CD4-positive, CD25-positive, alpha-beta regulatory T cell (primary cell): ENCODE measurements at regions not wholly inside any gene's neighbourhood (a gene's known extent, or its start where the extent isn't known, plus 50 kb on each side); places are given as distances from the start of the nearest gene placed in this dataset.
"Not testable (repeated sequence)": the region's sequence is repeated elsewhere in the genome, so short reads cannot be mapped to it uniquely, and the experiment has no call there.

Experiments used
- ATAC-seq, 2 donors: fragments of 150-1000 bp; cut with Tn5 transposase; one replicate each; pipeline ENCODE4 v1.10.0; 2021; ENCODE audit warnings: low read depth in 2 of 2, moderate number of reproducible peaks in 2 of 2, moderate library complexity in 1 of 2
- DNase-seq, 3 donors: peaks; one replicate each; pipeline versions ENCODE4 v3.0.0 to v3.0.0-alpha.2; 2012 to 2022; ENCODE audit warnings: mixed read lengths in 1 of 3
- H3K27ac ChIP-seq: one replicate; pipeline ENCODE4 v1.7.0; 2013; ENCODE audit warnings: mild to moderate bottlenecking, low read length; ENCODE audit not compliant: insufficient read depth, poor library complexity, severe bottlenecking
- H3K27me3 ChIP-seq: one replicate; pipeline ENCODE4 v1.7.0; 2013; ENCODE audit warnings: low read length; ENCODE audit not compliant: control insufficient read depth, insufficient read depth
- H3K36me3 ChIP-seq: one replicate; pipeline ENCODE4 v1.7.0; 2013; ENCODE audit warnings: mild to moderate bottlenecking, low read length, moderate library complexity; ENCODE audit not compliant: control insufficient read depth, insufficient read depth
- H3K4me1 ChIP-seq: 2 replicates; pipeline ENCODE4 v1.7.0; 2013; ENCODE audit warnings: mild to moderate bottlenecking, low read length; ENCODE audit not compliant: insufficient read depth, control insufficient read depth, poor library complexity, severe bottlenecking
- H3K4me3 ChIP-seq: one replicate; pipeline ENCODE4 v1.7.0; 2013; ENCODE audit warnings: low read depth, mild to moderate bottlenecking, low read length, moderate library complexity
- H3K9me3 ChIP-seq, 2 experiments: 1 replicate in 1 of 2; 2 replicates in 1 of 2; pipeline ENCODE4 v1.7.0; 2013; ENCODE audit warnings: low read length in 2 of 2, mild to moderate bottlenecking in 1 of 2, moderate library complexity in 1 of 2; ENCODE audit not compliant: control insufficient read depth in 2 of 2
- H3K27ac Mint-ChIP-seq, 3 donors: one replicate each; pipeline ENCODE4 v1.8.0; 2020 to 2022; ENCODE audit warnings: mild to moderate bottlenecking in 3 of 3, mixed read lengths in 3 of 3, moderate library complexity in 2 of 3
- H3K27me3 Mint-ChIP-seq: one replicate; pipeline ENCODE4 v1.8.0; 2022; ENCODE audit warnings: mild to moderate bottlenecking, mixed read lengths
- H3K36me3 Mint-ChIP-seq: one replicate; pipeline ENCODE4 v1.8.0; 2020; ENCODE audit warnings: mixed read lengths
- H3K4me1 Mint-ChIP-seq, 4 donors: one replicate each; pipeline ENCODE4 v1.8.0; 2020 to 2022; ENCODE audit warnings: mixed read lengths in 4 of 4, mild to moderate bottlenecking in 1 of 4
- H3K4me3 Mint-ChIP-seq, 4 donors: one replicate each; pipeline ENCODE4 v1.8.0; 2020 to 2022; ENCODE audit warnings: mild to moderate bottlenecking in 4 of 4, mixed read lengths in 4 of 4, moderate library complexity in 3 of 4
- H3K9me3 Mint-ChIP-seq, 7 donors: one replicate each; pipeline ENCODE4 v1.8.0; 2020 to 2022; ENCODE audit warnings: mixed read lengths in 7 of 7, mild to moderate bottlenecking in 3 of 7, moderate library complexity in 2 of 7

DNA sequence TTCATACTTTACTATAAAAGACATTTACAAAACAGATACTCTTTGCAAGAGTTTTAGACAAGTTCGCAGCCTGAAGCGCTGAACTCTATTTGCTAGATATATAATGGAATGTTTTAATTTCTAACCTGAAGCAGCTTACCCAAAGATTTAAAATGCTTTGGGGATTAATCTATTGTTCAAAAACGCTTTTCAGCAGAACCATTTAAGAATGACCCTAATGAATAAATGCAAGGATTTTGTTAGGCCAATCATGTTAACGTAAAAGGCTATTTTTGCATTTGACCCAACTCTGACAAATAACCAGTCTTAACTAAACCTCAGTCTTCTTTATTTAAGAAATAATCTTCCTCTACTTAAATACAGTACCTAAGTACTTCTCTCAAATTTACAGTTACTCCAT is 406.7 kb upstream of the POT1 start:
- H3K27me3 ChIP-seq = no peaks in the 10 kb centered on the region
- no peaks in the 10 kb centered on the region for H3K4me1 ChIP-seq
- H3K9me3 ChIP-seq = no peaks in the 10 kb centered on the region
- Mint-ChIP-seq H3K36me3 (no peaks in the 10 kb centered on the region), H3K27me3 (no peaks in the 10 kb centered on the region), H3K4me3 (no peak overlapping the region), H3K27ac (no peak overlapping the region), H3K9me3 (peaks cover 0 to 16% (median 7%) of the 10 kb centered on the region in 7 donors), H3K4me1 (no peaks in the 10 kb centered on the region)
- DNase-seq (no peak), ATAC-seq (no peak)
- no peak overlapping the region for H3K27ac ChIP-seq
- H3K4me3 ChIP-seq = no peak overlapping the region
- no peaks in the 10 kb centered on the region for H3K36me3 ChIP-seq

DNA sequence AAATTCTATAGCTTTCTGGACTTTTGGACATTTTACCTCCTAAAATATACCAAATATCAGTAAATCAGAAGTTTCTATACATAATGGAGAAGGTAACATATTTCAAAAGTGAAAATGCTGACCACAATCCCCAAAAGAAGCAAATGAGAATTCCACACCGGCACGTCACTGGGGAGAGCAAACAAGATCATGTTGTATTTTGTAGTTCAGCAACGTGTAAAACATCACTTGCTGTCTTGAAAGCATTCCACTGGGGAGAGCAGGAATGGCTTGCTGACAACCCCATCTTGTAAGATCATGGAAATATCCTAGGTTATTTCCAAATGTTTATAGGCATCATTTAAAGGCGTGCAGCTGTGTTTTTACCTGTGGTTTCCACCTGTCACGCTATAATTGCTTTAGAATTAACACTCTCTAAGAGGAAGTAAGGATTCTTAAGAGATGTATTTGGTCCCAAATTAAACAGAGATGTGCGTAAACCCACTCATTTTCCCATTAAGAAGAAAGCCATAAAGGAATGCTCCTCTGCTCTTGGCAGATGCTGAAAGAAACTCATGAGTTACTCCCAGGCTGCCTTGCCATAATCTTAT is 397.1 kb upstream of the POT1 start:
- Histone ChIP-seq H3K27ac (no peak overlapping the region), H3K4me3 (no peak overlapping the region), H3K9me3 (no peaks in the 10 kb centered on the region), H3K4me1 (no peaks in the 10 kb centered on the region), H3K36me3 (no peaks in the 10 kb centered on the region), H3K27me3 (no peaks in the 10 kb centered on the region)
- no peak overlapping the region for H3K4me3 Mint-ChIP-seq
- no peaks in the 10 kb centered on the region for H3K36me3 Mint-ChIP-seq
- peaks cover 0 to 14% (median 4%) of the 10 kb centered on the region in 7 donors for H3K9me3 Mint-ChIP-seq
- DNase-seq = no peak
- no peak for ATAC-seq
- no peaks in the 10 kb centered on the region for H3K27me3 Mint-ChIP-seq
- no peaks in the 10 kb centered on the region for H3K4me1 Mint-ChIP-seq
- H3K27ac Mint-ChIP-seq = no peak overlapping the region

DNA sequence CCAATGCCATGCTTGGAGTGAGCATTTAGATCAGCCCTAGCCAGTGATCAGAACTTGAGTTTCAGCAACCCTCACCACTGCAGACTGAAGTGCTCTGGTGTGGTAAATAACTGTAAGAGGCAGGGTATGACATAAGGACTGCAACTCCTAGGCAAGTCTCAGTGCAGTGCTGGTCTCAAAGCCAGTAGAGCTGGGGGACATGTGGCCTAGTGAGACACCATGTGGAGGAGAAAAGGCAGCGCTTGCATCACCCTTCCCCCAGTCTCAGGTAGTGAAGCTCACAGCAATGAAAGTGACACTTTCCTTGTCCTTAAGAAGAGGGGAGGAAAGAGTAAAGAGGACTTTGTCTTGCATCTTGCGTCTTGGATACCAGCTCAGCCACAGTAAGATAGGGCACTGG is 386.8 kb upstream of the POT1 start:
- Mint-ChIP-seq H3K4me1 (no peaks in the 10 kb centered on the region), H3K27ac (no peak overlapping the region), H3K9me3 (peaks cover 0 to 10% (median 5%) of the 10 kb centered on the region in 7 donors), H3K4me3 (no peak overlapping the region), H3K27me3 (no peaks in the 10 kb centered on the region), H3K36me3 (no peaks in the 10 kb centered on the region)
- Histone ChIP-seq H3K4me3 (no peak overlapping the region), H3K36me3 (no peaks in the 10 kb centered on the region), H3K27me3 (no peaks in the 10 kb centered on the region), H3K9me3 (peaks cover 0 to 1% of the 10 kb centered on the region in 2 experiments), H3K4me1 (no peaks in the 10 kb centered on the region), H3K27ac (no peak overlapping the region)
- ATAC-seq = no peak
- no peak for DNase-seq

DNA sequence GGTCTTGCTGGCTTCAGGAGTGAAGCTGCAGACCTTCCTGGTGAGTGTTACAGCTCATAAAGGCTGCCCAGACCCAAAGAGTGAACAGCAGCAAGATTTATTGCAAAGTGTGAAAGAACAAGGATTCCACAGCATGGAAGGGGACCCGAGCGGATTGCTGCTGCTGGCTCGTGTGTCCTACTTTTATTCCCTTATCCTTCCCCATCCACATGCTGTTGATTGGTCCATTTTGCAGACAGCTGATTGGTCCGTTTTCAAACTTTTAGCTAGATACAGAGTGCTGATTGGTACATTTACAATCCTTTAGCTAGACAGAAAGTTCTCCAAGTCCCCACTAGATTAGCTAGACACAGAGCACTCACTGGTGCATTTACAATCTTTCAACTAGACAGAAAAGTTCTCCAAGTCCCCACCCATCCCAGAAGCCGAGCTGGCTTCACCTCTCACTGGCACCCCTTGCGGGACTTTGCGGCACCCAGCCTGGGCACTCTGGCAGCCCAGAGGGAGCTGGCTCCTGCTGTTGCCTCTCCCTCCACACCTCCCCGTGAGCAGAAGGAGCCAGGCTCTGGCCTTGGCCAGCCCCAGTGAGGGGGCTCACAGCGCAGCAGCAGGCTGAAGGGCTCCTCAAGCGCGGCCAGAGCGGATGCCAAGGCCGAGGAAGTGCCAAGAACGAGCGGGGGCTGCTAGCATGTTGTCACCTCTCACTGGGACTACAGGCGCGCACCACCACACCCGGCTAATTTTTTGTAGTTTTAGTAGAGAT is 369.6 kb upstream of the POT1 start:
- no peaks in the 10 kb centered on the region for H3K36me3 ChIP-seq
- no peak overlapping the region for H3K27ac ChIP-seq
- Mint-ChIP-seq H3K27ac (no peak overlapping the region), H3K4me1 (no peaks in the 10 kb centered on the region), H3K36me3 (no peaks in the 10 kb centered on the region), H3K4me3 (no peak overlapping the region), H3K9me3 (peaks cover 0 to 12% (median 4%) of the 10 kb centered on the region in 7 donors), H3K27me3 (no peaks in the 10 kb centered on the region)
- no peaks in the 10 kb centered on the region for H3K4me1 ChIP-seq
- no peak overlapping the region for H3K4me3 ChIP-seq
- ATAC-seq (no peak), DNase-seq (no peak)
- H3K27me3 ChIP-seq = no peaks in the 10 kb centered on the region
- H3K9me3 ChIP-seq = peaks cover 0 to 5% of the 10 kb centered on the region in 2 experiments

DNA sequence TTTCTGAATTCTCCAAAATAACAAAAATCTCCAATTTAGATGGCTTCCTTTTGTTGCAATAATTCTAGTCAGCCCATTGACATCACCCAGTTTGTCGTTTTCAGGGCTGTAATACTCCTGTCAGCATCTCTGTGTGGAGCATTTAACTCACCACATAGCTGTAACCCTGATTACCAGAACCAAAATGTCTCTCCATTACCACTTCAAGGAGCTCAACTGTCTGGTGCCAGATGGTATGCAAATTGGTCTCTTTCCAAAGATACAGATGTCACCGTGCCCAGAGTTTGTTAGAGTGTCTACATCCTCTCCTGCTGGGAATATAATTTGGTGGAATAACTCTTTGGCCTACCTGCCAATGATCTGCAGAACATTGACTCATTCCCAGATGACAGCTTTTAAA is 350.3 kb upstream of the POT1 start:
- Mint-ChIP-seq H3K4me3 (no peak overlapping the region), H3K4me1 (no peaks in the 10 kb centered on the region)

DNA sequence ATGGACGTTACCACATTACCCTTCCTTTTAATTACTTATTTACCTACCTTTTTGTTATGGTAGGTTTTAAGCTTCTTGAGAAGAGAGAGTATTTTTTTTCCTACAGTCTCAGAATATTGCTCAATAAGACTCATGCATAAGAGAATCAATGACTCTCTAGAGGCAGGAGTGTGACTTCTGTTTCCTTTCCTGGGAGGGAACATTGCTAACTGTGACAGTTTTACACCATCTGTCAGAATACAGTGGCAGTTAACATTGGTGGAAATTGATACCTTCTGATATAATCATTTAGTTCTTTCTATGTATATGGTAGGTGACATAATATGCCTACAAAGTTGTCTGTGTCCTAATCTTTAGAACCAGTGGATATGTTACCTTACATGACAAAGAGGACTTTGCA is 348.7 kb upstream of the POT1 start:
- H3K36me3 Mint-ChIP-seq = no peaks in the 10 kb centered on the region
- no peak for ATAC-seq
- Histone ChIP-seq H3K9me3 (peaks cover 0 to 3% of the 10 kb centered on the region in 2 experiments), H3K36me3 (no peaks in the 10 kb centered on the region), H3K27me3 (no peaks in the 10 kb centered on the region), H3K27ac (no peak overlapping the region), H3K4me1 (no peaks in the 10 kb centered on the region), H3K4me3 (no peak overlapping the region)
- no peak overlapping the region for H3K4me3 Mint-ChIP-seq
- DNase-seq = no peak
- H3K9me3 Mint-ChIP-seq = peaks cover 0 to 12% (median 2%) of the 10 kb centered on the region in 7 donors
- H3K27me3 Mint-ChIP-seq = no peaks in the 10 kb centered on the region
- no peaks in the 10 kb centered on the region for H3K4me1 Mint-ChIP-seq
- H3K27ac Mint-ChIP-seq = peak overlapping the region in 1 of 3 donors; percentile 29

More for the DNA sequence above, 350.3 kb upstream of the POT1 start:
- H3K4me1 ChIP-seq = no peaks in the 10 kb centered on the region
- no peaks in the 10 kb centered on the region for H3K27me3 ChIP-seq
- no peaks in the 10 kb centered on the region for H3K36me3 ChIP-seq
- peaks cover 0 to 6% (median 1%) of the 10 kb centered on the region in 7 donors for H3K9me3 Mint-ChIP-seq
- no peak overlapping the region for H3K27ac ChIP-seq
- DNase-seq (no peak), ATAC-seq (no peak)
- H3K9me3 ChIP-seq = no peaks in the 10 kb centered on the region
- no peak overlapping the region for H3K4me3 ChIP-seq
- H3K36me3 Mint-ChIP-seq = no peaks in the 10 kb centered on the region
- no peaks in the 10 kb centered on the region for H3K27me3 Mint-ChIP-seq
- no peak overlapping the region for H3K27ac Mint-ChIP-seq

DNA sequence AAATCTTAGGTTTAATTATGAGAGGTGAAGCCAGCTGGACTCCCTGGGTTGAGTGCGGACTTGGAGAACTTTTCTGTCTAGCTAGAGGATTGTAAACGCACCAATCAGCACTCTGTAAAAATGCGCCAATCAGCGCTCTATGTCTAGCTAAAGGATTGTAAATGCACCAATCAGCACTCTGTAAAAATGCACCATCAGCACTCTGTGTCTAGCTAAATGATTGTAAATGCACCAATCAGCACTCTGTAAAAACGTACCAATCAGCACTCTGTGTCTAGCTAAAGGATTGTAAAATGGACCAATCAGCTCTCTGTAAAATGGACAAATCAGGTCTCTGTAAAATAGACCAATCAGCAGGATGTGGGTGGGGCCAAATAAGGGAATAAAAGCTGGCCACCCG is 345.1 kb upstream of the POT1 start:
- not testable (repeated sequence) for H3K4me3 Mint-ChIP-seq, H3K27ac Mint-ChIP-seq, H3K27me3 ChIP-seq, H3K4me3 ChIP-seq, H3K36me3 ChIP-seq, H3K4me1 ChIP-seq, H3K27ac ChIP-seq, H3K36me3 Mint-ChIP-seq, DNase-seq, H3K9me3 ChIP-seq, H3K4me1 Mint-ChIP-seq, ATAC-seq, H3K27me3 Mint-ChIP-seq
- H3K9me3 Mint-ChIP-seq = peaks cover 0 to 15% (median 3%) of the 10 kb centered on the region in 7 donors
